NCI-H1436 treated with DMSO at 0.1 percent for 48 hours (cell line): ENCODE measurements at regions not wholly inside any gene's neighbourhood (a gene's known extent, or its start where the extent isn't known, plus 50 kb on each side); places are given as distances from the start of the nearest gene placed in this dataset.

Source experiments
- DNase-seq: peaks from one replicate; lab custom pipeline; 2025; lab: John Stamatoyannopoulos, UW

GRCh38 chr10:2950546-2950945 lies 116.8 kb upstream of the PFKP start:
- DNase-seq, result no peak

GRCh38 chr10:2949948-2950354 lies 117.4 kb upstream of the PFKP start:
- DNase-seq, result peak; percentile 61

- DNase-seq, result no peak
Measured at GRCh38 chr10:2949221-2949947, 118.0 kb upstream of the PFKP start.

- DNase-seq, result no peak
Measured at GRCh38 chr10:2948127-2948854, 119.1 kb upstream of the PFKP start.

- no peak for DNase-seq
Measured at GRCh38 chr10:2944788-2945187, 122.6 kb upstream of the PFKP start.

GRCh38 chr10:2943932-2944614 lies 123.3 kb upstream of the PFKP start:
- no peak for DNase-seq

GRCh38 chr10:2942938-2943337 lies 124.4 kb upstream of the PFKP start:
- no peak for DNase-seq

- no peak for DNase-seq
Measured at GRCh38 chr10:2938869-2939268, 128.5 kb upstream of the PFKP start.

- DNase-seq, result no peak
Measured at GRCh38 chr10:2936816-2937215, 130.5 kb upstream of the PFKP start.

- no peak for DNase-seq
Measured at GRCh38 chr10:2935647-2936386, 131.5 kb upstream of the PFKP start.

- DNase-seq, result no peak
Measured at GRCh38 chr10:2933924-2934323, 133.4 kb upstream of the PFKP start.

- no peak for DNase-seq
Measured at GRCh38 chr10:2933519-2933918, 133.8 kb upstream of the PFKP start.

GRCh38 chr10:2933071-2933470 lies 134.3 kb upstream of the PFKP start:
- no peak for DNase-seq

GRCh38 chr10:2929480-2930258 lies 137.7 kb upstream of the PFKP start:
- no peak for DNase-seq

- peak; percentile 20 for DNase-seq
Measured at GRCh38 chr10:2927958-2928840, 139.1 kb upstream of the PFKP start.

- no peak for DNase-seq
Measured at GRCh38 chr10:2926918-2927660, 140.3 kb upstream of the PFKP start.

GRCh38 chr10:2925631-2926030 lies 141.7 kb upstream of the PFKP start:
- DNase-seq, result peak; percentile 52

- DNase-seq, result no peak
Measured at GRCh38 chr10:2924431-2924830, 142.9 kb upstream of the PFKP start.

GRCh38 chr10:2921956-2922680 lies 145.2 kb upstream of the PFKP start:
- no peak for DNase-seq
